HG02571 (cell line): ENCODE measurements at regions not wholly inside any gene's neighbourhood (a gene's known extent, or its start where the extent isn't known, plus 50 kb on each side); places are given as distances from the start of the nearest gene placed in this dataset.

Experiments used
- ATAC-seq: cut with Tn5 transposase; IDR thresholded peaks from one replicate; pipeline ENCODE4 v1.9.1; 2021; ENCODE audit warnings: mild to moderate bottlenecking, moderate library complexity; ENCODE audit not compliant: unreplicated experiment

DNA sequence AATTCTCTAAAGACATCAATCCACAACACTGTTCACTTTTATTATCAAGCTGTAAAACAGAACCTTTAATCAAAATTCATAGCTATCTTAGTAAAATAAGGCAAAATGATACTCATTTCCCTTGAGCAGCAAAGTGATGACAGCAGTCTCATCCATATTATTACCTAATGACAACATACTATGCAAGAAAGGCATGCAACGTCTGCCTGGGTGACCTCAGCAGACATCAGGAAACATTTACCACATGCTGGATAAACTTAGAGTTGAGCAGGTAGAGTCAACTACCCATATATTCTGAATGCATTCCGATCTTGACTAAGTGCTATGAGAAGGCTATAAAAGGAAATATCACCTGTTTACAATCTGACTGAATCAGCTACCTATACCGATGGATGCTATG, 145.1 kb downstream of the SIPA1L2 start:
- ATAC-seq, result no peak

DNA sequence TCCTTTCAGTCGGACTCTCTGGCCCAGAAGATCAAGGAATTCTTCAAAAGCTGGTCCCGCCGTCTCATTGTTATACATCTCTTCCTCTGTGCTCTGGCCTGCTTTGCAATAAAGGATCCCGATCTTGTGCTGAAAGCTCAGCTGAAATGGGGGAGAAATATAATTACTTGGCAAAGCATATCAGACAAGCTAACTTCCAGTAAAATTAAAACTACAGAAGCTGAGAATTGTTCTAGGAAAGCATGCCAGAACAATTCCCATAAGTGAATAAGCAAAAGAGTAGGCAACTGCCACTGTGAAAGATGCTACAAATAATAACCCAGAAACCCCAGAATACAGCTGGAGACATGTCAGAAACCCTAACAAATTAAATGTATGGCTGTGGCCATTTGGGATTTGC, 146.1 kb downstream of the SIPA1L2 start:
- ATAC-seq, result no peak

DNA sequence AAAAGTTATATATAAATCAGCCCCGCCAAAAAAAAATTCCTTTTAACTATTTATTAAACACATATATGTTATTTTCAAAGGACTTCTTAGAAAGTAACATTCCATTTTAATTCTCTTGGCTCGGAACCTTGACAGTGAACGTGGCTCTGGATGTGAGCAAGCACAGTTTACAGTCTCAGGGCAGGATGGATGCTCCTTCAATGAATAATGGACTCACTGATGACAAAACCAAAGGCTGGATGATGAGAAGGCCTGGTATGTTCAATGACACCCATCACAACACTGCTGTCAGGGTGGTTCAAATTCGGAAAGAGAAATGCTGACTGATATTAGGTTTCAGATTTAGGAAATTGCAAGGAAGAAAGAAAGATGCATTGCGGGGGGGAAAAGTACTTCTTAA, 148.8 kb downstream of the SIPA1L2 start:
- ATAC-seq, result no peak

DNA sequence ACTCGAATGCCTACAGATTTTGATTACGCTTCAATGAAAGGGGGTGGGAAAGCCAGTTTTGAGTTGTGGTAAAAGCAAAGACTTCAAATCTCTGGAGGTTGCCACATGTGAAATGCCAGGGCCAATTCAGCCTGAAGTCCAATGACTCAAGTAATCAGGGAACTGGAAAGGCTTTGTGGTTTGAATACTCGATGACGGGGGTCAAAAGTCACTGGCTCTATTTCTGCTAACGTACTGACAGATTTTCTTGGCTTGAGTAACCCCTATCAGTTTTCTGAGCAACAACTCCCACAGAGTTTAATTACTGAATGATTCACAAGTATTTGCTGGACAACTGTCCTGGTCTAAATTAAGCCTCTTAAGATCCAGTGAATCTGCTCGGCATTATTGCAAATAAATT, 152.2 kb downstream of the SIPA1L2 start:
- no peak for ATAC-seq

DNA sequence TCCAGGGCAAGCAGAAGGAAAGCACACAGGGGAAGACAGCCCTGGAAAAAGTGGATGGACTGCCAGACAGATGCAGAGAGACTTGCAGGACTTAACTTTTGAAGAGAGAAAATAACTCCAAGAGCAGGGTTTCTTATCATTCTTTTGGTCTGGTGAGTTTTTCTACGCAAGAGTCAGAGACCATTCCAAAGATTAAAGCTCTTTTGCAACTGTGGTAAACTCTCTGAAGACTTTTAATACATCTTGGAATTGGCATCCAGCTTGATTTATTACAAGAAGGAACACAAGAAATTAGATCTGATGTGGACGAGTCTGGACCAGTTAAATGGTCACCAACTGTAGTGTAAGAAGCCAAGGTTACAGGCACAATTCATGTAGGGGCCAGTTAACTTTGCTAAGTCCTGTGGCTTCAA, 153.4 kb downstream of the SIPA1L2 start:
- no peak for ATAC-seq

DNA sequence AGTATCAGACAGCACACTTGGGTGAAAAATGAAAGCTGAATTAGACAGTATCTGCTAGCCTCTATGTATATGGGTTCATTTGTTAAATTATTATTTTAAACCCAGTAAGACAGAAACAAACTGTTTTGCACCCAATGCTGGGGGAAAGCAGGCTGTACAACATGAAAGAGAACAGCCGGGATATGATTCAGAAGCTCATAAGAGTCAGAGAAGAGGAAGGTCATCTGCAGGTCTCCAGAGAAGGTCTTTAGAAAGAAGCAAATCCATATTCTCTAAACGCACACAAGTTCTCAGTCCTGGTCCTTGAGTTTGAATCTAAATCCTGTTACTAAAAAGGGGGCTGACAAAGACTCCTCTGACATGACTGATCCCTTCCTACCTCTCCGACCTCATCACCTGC, 155.1 kb downstream of the SIPA1L2 start:
- ATAC-seq, result no peak

DNA sequence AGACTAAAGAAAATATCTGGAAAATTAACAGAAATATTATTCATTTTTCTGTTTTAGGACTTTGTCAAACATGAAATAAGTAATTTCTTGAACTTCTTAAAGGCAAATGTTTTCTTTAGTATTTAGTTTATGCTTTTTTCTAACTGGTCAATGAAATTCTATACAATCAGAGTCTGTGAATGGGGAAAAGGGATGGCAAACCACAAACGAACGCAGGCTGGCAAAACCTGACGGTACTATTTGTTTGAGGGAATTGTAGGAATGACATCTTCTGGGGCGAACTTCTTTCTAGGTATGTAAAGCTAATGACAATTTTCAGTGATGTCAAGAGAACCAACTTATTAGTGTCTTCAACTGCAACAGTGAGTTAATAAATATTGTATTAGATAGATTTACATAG, 156.0 kb downstream of the SIPA1L2 start:
- no peak for ATAC-seq

DNA sequence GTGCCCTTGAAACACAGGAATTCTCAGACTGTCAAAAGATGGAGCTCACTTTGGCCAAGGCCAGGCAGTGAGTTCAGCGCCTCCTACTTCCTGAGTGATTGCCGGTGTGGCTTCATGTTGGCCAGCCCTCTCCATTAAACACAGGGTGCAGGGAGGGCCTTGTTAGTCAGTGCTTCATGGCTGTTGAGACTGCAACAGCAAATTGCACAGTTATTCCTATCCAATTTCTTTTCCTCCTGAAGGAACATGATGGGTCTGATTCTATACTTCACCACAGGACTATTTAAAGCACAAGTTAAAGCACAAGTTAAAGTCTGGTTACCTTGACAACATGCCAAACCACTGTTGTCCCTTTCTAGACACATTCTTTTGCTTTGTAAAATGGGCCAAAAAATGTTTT, 156.6 kb downstream of the SIPA1L2 start:
- ATAC-seq, result no peak

DNA sequence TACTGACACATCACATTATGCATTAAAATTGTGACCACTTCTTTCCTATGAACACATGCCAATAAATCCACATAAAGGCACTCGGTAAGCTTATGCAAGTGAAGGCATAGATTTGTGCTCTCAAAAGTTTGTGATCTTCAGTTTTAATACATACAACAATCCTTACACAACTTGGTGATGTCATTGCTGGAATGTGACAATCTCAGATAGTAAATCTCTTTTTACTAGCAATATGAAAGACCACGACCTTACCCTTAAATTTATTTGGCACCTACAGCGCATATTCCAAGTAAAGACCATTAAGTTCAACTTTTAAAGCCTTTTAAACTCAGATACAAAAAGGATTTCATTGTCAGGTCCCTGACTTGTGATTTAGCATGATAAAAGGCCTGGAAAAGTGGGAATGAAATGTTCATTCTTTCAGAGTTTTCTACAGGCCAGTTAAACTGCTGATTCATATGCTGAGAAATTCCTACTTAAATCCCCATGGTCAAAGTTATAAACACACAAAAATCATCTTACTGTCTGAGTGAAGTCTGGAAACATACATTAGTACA, 157.4 kb downstream of the SIPA1L2 start:
- ATAC-seq, result no peak

DNA sequence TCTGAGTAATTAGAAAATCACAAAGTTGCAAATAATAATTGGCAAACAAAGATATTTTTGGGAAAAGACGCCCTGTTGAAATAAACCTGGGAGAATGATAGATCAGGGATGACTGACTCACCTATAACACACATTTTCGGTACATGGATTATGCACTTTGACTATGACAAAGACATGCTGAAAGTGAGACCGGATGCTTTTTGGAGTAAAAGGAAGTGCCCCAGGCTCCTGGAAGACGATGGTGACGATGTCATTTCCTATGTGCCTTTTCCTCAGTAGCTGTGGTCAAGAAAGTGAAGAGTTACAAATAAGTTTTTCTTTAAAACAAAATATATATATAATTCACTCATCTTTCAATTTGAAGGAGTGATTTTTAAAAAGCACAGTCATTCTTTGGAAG, 158.7 kb downstream of the SIPA1L2 start:
- no peak for ATAC-seq

DNA sequence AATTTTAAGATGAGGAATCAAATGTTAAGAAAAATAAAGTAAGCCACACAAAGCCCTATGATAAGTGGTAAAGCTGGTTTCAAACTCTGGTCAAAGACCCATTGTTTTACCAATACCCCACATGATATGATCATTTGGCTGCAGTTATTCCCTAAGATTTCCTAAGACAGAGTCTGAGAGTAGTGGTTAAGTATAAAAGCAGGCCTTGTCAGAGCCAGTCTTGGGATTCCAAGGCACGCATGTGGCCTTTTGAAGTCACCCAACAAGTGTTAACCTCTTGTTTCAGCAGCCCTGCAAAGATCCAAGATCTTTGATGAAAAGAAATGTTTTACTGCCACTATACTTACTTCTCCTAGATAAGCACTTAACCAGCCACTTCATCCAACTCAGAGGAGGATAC, 159.2 kb downstream of the SIPA1L2 start:
- no peak for ATAC-seq

DNA sequence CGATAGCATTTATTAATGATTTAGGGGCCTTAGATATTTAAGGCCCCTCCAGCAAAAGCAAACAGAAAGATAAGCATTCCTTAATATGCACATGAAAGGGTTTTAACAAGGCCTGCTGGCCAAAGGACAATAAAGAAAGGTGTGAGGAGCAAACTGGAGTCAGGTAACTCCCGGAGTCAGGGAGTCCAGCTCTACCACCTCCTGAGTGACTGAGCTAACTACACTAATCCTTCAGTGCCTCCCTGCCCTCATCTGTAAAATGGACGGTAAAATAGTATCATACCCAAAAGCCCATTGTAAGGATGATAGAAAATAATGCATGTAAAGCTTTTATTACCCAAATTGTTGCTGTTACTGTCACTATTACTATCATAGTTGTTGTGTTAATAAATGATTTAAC, 161.7 kb downstream of the SIPA1L2 start:
- no peak for ATAC-seq

DNA sequence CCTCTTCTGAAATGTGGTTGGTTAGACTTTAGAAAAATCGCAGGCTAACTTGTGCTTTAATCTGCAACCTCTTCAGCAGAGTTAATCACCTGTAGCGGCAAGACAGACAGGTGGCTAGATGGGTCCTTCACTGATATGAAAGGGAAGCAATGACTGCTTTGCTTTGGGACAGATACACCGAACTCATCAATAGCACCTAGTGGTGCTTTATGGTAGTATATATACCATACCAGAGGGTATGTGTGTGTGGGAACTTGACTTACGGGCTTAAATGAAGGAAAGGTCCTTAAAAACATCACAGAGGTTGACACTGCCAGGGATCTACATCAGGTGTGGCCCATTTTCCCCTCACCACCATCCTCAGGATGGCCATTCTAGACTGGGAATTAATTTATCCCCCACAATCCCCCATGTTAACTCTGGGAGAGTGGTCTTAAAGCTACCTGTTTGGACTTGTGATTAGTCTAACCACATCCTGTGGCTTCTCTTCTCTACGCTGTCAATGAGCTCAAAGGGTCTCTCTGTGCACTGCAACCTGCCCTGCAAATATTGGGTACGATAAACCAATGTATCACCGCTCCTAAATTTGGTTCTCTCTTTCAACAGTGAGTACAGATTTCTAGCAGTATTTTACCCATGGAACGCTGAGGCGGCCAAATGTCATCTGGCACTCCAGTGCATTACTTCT, 162.7 kb downstream of the SIPA1L2 start:
- ATAC-seq, result no peak

DNA sequence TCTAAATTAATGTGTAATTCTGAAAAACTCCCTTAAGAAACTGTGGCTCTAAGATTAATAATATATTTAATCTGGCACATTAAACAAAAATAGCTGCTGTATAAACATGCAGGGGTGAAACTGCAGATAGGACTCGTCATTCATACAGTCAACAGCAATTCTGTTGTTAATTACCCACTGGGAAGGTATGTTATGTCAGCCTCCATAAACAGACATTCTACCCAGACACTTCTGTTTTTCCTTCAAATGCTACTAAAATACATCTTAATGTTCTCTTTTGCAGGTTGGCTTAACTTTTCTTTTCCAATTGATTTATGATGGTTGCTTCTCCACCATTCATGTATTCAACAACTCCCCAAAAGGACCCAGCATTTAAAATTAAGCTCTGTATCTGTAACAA, 165.6 kb downstream of the SIPA1L2 start:
- ATAC-seq, result no peak

DNA sequence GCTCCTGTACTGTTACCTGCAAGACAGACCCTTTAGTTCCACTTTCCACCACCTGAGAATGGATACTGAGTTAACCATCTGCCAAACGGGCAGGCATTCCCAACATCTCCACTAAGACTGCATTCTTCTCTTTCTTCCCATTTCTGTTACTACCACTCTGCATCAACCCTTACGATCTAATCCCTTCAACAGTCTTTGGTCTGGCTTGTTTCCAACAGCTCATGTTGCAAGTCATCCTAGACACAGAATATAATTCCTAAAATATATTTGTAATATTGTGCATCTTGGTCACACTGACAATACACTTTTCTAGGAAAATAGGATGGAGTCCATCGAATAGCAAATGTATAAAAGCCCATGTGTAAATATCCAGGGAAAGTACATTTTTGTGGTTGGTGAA, 166.7 kb downstream of the SIPA1L2 start:
- ATAC-seq, result no peak

DNA sequence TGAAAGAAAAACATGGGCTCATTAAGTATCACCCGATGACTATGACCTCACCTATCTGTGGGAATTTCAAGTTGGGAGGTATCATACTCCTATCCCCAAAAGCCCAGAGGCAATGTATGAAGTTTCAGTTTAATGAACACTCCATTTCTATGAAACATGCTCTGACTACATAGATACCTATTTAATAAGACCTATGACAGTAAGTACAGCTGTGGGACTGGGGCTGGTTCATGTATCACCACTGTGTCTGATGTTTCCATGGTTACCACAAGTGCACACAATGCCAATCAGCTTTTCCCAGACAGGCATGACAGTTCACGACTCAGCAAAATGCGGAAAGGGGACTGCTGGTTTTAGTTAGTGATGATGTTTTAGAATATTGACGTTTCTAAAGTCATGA, 167.7 kb downstream of the SIPA1L2 start:
- ATAC-seq, result no peak

DNA sequence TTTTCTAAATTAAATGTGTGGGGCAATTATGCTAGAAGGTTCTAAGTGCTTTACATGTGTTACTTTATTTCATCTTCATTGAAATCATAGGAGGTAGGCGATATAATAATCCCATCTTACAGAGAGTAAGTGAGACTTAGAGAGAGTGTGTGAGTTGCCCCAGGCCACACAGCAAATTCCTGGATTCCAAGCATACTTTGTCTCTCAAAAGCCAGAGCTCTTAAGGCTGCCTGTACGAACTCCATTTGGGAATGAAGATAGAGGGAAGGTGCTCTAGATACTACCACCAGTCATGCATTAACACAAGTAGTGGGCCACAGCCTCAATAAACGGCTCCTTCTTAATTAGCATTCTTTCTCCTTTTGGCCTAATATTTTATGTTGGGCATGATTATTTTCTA, 170.1 kb downstream of the SIPA1L2 start:
- no peak for ATAC-seq

DNA sequence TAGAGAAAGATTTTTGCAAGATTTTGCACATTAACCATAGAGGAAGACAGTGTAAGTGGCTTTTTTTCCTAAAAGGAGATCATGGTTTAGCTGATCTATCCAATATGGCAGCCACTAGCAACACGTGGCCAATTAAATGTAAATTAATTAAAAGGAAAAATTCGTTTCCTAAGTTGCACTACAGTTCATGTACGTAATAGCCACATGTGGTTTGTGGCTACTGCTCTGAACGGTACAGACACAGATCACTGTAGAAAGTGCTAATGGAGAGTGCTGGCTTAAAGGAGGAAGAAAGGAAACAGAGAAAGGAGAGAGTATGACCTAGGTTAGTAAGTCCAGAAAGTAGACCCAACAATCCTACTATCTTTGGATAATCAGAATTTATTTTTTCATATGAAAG, 170.8 kb downstream of the SIPA1L2 start:
- ATAC-seq, result no peak

DNA sequence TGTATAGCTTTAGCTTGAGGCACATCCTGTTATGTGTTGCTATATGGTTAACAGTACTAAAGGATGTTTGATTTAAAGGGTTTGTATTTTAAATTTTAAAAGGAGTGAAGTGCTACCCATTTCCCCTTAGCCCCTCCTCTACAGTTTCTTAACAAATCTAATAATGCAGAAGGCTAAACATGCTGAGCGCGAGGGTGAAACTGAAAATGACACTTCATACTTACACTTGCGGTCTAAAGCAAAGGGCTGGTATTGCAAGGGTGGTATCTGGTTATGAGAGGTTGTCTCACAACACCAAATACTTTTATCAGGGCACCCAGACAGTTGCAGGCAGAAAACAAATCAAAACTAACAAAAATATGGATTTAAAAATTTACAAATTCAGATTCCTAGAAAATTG, 172.3 kb downstream of the SIPA1L2 start:
- peak; percentile 90 for ATAC-seq

DNA sequence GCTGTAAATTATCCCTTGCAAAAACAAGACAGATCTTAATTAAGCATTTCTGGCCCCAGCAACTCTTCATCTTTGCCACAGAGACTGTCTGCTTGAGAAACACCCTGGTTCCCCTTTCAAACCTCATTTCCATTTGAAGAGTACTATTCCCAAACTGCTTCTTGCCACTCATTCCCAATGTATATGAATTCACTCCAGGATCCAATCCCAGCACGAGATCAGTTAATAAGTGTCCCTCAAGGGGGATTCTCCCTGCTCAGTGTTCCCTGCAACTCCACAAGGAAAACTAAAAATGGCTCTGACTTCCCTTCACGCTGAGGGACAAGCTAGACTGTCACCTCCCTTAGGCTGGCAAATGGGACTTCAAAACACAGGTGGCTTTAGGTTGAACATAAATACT, 173.2 kb downstream of the SIPA1L2 start:
- no peak for ATAC-seq

DNA sequence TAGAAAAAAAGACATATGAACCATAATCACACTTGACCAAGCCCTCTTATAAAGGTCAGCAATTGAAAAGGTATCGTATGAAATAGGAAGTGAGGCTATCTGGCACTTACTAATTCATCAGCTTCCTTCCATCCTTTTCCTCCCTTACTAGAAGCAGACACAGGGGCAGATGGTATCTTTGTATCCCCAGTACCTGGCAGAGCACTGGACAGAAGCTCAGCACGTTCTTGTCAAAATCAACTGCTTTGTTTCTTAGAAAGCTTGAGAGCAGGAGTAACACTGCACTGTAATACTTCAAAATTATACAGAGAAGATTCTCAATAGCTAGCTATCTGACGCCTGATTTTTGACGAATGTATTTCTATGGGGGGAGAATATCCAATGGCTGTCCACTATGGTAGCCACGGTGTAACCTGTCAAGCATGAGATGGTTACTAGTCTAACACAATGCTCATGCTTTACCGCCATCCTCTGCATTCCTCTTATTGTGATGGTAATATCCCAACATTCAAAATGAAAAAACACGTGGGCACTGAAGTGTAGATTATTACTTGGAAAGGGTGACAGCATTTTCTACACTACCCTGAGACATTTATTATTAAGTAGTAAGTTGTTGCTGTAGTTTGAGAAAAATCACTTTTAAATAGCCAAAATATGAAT, 175.6 kb downstream of the SIPA1L2 start:
- ATAC-seq, result no peak

DNA sequence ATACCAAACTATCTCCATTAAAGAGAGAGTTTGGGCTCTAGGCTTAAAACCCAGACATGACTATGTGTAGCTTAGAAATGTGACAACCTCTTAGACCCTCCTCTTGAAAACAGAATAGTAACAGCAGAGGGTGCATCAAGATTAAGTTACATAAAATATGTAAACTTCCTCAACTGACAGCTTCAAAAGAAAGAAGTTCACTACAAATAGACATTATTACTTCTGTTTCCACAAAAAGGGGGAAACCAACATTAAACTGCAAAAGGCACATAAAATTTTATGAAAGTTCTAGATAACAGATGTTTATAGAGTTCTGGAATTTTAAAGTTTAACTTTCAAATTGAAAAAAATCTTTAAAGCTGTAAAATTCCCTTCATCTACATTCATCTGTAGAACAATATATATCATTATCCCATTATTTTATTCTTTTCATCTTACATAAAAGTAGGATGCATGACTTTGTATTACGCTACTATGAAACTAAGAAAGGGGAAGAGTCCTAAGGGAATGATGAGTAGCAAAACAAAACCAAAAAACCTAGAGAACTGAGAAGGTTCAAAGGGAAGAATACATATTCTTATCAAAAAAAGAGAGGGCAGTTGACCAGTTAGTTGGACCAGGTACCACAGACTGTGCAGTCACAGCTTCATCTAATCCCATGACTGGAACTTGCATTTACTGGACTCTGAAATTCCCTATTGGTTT, 177.0 kb downstream of the SIPA1L2 start:
- no peak for ATAC-seq
